ENCODE measurements at regions not wholly inside any gene's neighbourhood (a gene's known extent, or its start where the extent isn't known, plus 50 kb on each side); places are given as distances from the start of the nearest gene placed in this dataset.

- DNase-seq = no peak
Measured at GRCh38 chr14:49946320-49947141, 53.6 kb downstream of the ARF6 start.

DNA sequence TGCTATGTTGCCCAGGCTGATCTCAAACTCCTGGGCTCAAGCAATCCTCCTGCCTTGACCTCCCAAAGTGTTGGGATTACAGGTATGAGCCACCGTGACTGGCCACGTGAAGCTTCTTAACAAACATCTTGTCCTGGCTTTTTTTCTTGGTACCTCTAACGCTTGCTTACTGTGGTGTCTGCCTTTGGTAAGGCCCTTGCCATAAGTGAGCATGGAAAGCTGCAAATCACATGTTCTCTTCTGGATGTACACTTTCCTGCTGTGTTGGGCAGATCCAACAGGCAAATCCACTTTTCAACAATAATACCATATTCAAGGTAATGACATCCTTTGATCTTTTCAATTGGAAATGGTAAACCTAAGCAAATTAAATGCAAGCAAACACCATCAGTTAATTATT is 54.6 kb downstream of the ARF6 start:
- DNase-seq = no peak

DNA sequence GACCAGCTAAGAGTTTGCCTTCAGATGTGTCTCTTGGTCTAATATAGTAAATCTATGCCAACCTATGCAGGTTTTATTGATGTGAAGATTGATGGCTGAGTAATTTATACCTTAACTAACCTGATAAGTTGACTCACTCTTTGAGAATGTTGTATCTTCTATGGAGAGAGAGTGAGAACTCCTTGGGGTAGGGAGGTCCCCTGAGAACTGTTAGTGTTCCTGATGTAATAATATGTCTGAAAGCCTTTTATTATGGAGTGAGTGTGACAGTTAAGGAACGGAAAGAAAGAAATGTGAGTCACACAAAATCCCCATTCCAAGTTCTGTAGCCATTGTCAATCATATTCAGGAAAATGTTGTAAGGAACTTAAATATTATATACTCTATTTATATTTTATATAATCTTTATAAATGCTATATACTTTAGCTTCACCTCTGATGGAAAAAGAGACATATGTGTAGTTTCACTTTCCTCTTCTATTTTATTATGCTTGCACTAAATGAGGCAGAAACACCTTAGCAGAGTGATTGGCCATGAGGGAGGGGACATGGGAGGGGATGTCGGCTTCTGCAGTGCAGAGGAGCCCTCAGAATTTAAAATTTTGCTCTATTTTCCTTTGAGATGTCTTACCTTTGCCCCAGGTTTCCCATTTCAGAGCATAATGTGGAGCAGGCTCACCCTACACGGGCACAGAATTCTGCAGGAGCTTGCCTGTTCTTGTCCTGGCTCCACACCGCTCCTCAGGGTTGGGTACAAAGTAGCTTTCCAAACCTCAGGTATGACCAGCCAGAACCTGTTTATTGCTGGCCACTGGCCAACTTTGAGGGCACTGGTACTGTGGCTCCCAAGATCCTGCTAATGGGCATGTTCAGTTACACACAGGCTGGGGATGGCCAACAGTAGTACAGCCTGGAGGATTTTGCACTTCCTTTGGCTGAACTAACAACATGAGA is 57.7 kb downstream of the ARF6 start:
- no peak for DNase-seq

DNA sequence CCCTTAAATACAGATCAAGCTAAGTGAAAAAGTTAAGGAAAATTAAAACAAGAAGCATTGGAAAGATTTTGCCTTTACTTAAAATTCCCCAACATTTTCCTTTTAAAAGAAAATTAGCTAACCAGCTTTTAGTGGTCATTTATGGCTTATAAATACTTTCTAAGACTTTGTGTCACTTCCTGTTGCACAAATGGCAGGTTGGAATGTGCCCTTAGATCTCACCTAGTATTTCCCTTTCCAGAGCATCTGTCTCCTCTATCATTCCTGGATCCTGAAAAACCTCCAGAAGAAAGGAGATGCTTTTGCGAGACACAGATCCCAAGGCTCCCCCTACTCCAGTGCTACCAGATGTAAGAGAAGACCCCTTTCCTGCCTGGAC is 58.3 kb downstream of the ARF6 start:
- DNase-seq = no peak

GRCh38 chr14:49951691-49952345 is 58.9 kb downstream of the ARF6 start:
- no peak for DNase-seq

DNA sequence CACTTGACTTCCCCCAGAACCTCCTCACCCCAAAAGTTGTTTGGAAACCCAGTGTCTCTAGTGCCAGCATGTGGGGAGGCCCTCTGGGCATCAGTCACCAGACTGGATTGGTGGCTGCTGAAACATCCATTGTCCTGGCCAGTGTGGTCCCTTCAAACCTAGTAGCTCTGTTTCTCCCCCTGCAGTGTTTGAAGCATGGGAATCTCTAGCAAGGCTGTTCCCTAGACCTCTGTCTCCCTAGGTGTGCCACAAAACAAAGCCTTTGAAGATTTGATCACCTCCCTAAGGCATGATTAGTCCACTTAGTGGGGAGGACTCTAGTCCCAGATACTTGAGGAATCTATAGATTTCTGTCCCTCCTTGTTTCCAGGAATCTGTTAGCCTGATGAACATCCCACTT is 60.3 kb downstream of the ARF6 start:
- no peak for DNase-seq

DNA sequence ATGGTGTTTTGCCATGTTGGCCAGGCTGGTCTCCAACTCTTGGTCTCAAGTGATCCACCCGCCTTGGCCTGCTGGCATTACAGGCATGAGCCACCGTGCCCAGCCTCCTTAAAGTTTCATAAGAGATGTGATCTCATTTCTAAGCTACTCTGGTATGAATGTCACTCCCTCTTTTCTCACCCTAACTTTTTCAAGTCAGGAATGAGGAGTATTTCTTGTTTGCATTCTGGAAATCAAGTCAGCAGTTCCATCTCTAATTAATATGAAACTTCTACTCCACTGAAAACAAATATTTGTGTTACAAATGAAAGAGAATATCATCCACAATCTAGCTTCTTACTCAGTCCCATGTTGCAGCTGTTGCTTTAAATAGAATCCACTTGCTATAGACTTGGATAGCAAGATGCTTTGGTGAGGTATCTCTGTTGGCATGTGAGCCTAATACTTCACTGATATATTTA is 61.3 kb downstream of the ARF6 start:
- no peak for DNase-seq

DNA sequence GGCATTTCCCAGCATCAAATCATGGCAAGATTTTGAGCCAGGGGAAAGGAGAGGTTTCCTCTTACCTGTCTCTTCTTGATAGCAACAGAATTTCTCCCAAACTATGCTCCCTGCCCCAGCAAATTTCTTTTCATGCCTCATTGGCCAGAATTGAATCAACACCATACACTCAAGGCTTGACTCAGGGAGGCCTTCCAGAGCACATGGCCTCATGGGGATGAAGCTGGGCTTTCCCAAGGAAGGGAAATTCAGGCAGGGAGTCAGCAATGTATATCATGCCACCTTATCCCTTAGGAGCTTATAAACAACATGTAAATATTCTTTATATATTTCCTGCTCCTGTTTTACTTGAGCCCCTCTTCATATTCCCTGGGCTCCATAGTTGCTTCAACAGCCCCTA is 62.1 kb downstream of the ARF6 start:
- no peak for DNase-seq

GRCh38 chr14:49957089-49957852 is 64.4 kb downstream of the ARF6 start:
- DNase-seq = no peak

- no peak for DNase-seq
Measured at GRCh38 chr14:49959822-49960408, 67.0 kb downstream of the ARF6 start.

GRCh38 chr14:49960453-49960852 is 67.6 kb downstream of the ARF6 start:
- no peak for DNase-seq

DNA sequence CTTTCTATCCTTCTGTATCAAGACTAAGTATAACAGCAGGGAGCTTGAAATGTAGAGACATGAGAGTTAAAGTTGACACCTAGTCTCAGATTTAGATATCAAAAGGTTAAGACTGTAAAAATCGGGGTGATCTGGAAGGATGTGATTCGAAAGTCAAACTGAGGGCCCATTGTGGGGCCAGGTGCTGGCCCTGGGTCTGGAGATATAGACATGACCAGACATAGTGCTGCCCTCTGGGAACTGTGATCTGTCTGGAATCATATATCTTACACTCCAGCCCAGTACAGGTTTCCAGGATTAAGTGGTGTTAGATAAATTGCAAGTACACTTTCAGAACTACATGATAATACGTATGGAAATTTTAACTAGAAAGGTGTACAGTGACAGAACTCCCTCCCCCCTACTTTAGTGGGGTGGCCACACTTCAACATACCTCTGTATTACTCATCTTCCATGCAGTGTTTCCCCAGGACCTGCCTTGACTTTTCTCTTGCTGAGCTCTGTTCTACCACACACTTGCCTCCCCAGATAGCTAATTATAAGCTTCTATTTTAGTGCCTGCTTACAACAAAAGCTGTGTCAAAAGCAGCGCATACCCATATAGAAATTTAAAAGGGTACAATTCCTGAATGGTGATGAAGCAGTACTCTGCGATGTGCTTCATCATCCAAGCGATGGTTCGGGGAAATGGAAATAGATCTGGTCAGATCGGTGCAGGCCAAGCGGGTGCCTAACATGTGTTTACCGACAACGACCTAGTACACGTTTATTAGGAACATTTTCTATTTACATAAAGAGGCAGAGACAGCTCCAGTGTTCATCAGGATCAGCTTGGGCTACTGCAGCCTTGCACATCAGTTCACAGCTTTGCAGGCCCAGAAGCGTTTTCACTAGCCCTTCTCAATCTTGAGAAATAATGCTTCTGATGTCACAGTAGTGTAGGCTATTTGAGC is 68.7 kb downstream of the ARF6 start:
- no peak for DNase-seq

- peak in 1 of 2 donors; percentile 24 for DNase-seq
Measured at GRCh38 chr14:49962621-49963020, 69.7 kb downstream of the ARF6 start.

DNA sequence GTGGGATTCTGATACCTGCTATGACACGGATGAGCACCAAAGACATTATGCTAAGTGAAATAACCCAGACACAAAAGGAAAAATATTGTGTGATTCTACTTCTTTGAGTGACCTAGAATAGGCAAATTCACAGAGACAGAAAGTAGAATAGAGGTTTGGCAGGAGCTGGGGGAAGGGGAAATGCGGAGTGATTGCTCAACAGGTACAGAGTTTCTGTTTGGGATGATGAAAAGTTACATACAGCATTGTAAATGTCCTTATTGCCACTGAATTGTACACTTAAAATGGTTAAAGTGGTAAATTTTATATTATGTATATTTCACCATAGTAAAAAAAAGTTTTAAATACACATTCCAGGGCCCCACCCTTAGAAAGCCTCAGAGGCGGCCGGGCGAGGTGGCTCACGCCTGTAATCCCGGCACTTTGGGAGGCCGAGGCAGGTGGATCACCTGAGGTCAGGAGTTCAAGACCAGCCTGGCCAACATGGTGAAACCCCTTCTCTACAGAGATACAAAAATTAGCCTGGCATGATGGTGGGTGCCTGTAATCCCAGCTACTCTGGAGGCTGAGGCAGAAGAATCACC is 72.3 kb downstream of the ARF6 start:
- DNase-seq = peak; percentile 42 to 50

- DNase-seq = no peak
Measured at GRCh38 chr14:49966304-49966809, 73.5 kb downstream of the ARF6 start.

- no peak for DNase-seq
Measured at GRCh38 chr14:49966971-49967630, 74.2 kb downstream of the ARF6 start.

- DNase-seq = no peak
Measured at GRCh38 chr14:49969961-49970360, 77.1 kb downstream of the ARF6 start.

DNA sequence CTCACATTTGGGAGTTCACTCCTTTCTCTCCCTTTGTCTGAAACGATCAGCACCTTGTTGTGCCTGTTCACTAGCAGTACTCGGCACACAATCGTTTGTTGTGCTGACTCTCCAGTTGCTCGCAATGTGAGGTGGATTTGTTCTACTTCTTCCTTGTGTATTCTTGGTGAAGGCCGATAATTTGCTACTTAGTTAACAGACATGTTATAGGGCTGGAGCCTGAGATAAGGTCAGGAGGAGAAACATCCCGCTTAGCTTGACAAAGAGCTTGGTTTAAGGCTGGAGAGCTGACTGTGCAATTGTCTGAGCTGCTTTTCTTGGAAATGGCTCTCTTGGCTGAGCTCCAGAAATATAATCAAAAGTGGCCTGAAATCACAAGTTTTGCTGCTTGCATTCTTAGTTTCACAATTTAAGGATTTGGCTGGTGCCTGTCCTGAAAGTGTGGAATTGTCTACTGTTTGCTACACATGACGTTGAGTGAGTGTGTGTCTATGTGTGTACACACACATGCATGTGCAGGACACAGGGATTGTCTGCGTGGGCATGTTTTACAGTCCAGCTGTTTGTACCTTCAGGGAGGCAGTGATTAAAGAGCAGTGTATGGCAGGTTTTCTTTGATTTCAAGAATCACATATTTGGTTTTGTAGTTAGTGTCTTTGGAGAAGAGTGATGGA is 77.7 kb downstream of the ARF6 start:
- DNase-seq = peak; percentile 63 to 82

Data from inflammatory macrophage (primary cell).